ENCODE measurements at regions not wholly inside any gene's neighbourhood (a gene's known extent, or its start where the extent isn't known, plus 50 kb on each side); places are given as distances from the start of the nearest gene placed in this dataset.

- H3K4me3 ChIP-seq (ENCODE audit: low read depth, low read length), result no peak overlapping the region
- DNase-seq (ENCODE audit: low read depth), result no peak
- TF ChIP-seq CTCF (IDR thresholded peaks at IDR 0.05; ENCODE audit: control insufficient read depth, extremely low read depth, insufficient read depth), result no peak
Observed at GRCh38 chr16:59913666-59914065, 1179.5 kb upstream of the GOT2 start.

DNA sequence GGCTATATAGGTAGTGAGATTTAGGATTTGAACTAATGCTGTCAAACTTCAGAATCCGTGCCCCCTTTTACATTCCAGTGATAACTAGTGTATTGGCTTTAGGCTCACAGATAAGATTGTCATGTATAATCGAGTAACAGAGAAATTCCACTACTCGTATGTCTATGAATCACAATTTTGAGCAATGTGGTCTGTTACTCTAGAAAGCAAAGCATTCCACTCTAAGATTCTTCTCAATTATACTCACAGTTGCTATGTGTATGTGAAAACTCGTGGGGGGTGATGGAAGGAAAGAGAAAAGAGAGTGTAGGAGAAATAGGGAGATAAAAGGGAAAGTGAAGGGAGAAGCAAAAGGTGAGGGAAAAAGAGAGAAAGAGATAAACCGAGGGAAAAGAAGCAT, 1175.1 kb upstream of the GOT2 start:
- H3K4me3 ChIP-seq (ENCODE audit: low read depth, low read length), result no peak overlapping the region
- TF ChIP-seq CTCF (IDR thresholded peaks at IDR 0.05; ENCODE audit: control insufficient read depth, extremely low read depth, insufficient read depth), result no peak
- no peak for DNase-seq (ENCODE audit: low read depth)

GRCh38 chr16:59907611-59908010, 1173.5 kb upstream of the GOT2 start:
- DNase-seq (ENCODE audit: low read depth), result no peak
- TF ChIP-seq CTCF (IDR thresholded peaks at IDR 0.05; ENCODE audit: control insufficient read depth, extremely low read depth, insufficient read depth), result no peak
- H3K4me3 ChIP-seq (ENCODE audit: low read depth, low read length), result no peak overlapping the region

DNA sequence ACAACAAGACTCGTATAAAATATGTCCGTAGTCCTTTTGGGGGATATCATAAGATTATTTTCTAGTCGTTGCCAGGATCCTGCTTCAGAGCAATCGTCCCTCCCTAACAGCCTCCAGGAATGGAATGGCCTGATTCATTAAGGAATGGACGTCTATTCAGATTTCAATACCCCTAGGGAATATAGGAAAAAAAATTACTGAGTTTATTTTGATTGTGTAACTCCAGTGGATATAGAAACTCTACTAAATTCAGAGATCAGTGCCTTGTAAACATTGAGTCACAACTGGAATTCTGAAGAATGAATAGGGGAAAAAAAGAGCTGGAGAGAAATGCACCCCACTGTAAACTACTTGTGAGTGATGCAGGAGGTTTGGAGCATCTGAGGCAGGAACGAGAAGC, 1171.5 kb upstream of the GOT2 start:
- H3K4me3 ChIP-seq (ENCODE audit: low read depth, low read length), result no peak overlapping the region
- DNase-seq (ENCODE audit: low read depth), result no peak
- TF ChIP-seq CTCF (IDR thresholded peaks at IDR 0.05; ENCODE audit: control insufficient read depth, extremely low read depth, insufficient read depth), result no peak

GRCh38 chr16:59905131-59905530, 1171.0 kb upstream of the GOT2 start:
- DNase-seq (ENCODE audit: low read depth), result no peak
- TF ChIP-seq CTCF (IDR thresholded peaks at IDR 0.05; ENCODE audit: control insufficient read depth, extremely low read depth, insufficient read depth), result no peak
- no peak overlapping the region for H3K4me3 ChIP-seq (ENCODE audit: low read depth, low read length)

- no peak for DNase-seq (ENCODE audit: low read depth)
- TF ChIP-seq CTCF (IDR thresholded peaks at IDR 0.05; ENCODE audit: control insufficient read depth, extremely low read depth, insufficient read depth), result no peak
- H3K4me3 ChIP-seq (ENCODE audit: low read depth, low read length), result no peak overlapping the region
Observed at GRCh38 chr16:59899940-59900339, 1165.8 kb upstream of the GOT2 start.

GRCh38 chr16:59892376-59892775, 1158.3 kb upstream of the GOT2 start:
- H3K4me3 ChIP-seq (ENCODE audit: low read depth, low read length), result no peak overlapping the region

More at GRCh38 chr16:59892376-59892775, 1158.3 kb upstream of the GOT2 start:
- no peak for TF ChIP-seq CTCF (IDR thresholded peaks at IDR 0.05; ENCODE audit: control insufficient read depth, extremely low read depth, insufficient read depth)
- DNase-seq (ENCODE audit: low read depth), result no peak

Measured in LNCaP clone FGC (cell line).